CD4-positive, alpha-beta T cell treated with Interleukin-12 subunit alpha and Interleukin-12 subunit beta, for 1 hour (primary cell): ENCODE measurements at regions not wholly inside any gene's neighbourhood (a gene's known extent, or its start where the extent isn't known, plus 50 kb on each side); places are given as distances from the start of the nearest gene placed in this dataset.

Experiments used
- DNase-seq: peaks from one replicate; pipeline ENCODE4 v3.0.0-alpha.2; 2020

DNA sequence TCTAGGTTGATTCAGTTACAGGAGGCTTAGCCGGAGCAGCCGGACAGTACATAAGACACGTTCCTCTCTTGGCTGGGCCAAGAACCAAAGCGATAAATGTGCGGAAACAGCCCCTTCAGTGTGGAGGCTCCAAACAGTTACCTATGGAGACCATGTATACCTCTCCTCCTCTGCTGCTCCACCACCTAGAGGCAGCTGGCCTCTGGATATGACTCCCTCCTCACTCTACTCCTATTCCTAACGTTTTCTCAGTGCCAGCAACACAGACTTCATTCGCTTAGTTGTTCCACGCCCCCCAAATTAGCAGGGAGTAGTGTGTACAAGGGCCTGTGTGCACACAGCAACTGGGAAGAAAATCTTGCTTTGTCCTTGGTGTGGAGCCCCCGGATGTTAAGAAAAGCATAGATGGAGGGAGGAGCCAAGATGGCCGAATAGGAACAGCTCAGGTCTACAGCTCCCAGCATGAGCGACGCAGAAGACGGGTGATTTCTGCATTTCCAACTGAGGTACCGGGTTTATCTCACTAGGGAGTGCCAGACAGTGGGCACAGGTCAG, 362.3 kb upstream of the KIRREL3 start:
- no peak for DNase-seq

GRCh38 chr11:127358160-127358559, 357.6 kb upstream of the KIRREL3 start:
- no peak for DNase-seq

DNA sequence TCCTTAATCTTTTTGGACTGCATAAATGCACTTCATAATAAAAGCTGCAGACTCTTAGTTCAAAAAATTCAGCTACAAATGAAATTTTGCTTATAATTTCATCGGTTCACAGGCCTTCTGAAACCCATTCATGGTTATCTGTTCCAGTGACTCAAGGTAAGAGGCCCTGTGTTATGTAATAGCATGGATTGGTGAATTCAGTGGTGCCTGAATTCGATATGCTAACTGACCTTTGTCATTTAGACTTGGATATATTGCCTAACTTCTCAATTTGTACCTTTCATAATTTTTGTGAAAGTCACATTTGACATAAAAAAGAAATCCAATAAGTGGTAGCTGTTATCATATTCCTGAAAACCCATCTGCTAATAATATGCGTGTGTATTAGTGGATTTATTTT, 349.9 kb upstream of the KIRREL3 start:
- DNase-seq = no peak

DNA sequence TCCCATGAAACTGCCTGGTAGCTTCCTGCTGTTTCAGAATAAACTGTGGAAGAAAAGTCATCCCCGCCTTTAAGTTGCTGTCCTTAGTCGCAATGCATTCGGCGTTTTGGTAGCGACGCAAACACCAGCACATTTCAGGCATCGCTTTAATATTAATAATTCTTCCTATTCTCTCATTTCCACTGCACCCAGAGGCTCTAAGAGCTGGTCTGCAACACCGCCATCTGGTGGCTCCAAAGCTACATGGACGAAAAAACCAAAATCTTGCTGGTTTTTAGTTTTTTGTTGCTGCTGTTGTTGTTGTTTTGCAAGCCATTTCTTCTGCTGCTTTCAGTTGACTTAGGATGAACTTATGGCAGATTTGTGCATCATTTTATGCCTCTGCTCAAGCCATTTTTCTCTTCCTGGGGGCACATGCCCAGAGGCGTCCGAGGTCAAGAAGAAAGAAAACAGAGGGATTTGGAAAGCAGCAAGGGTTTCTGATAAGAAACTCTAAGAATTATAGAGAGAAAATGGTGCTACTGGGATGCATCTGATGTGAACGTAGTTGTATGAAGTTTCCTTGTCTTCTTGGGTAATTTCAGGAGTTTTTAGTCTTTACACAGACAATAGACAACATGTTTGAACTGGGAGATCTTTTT, 345.4 kb upstream of the KIRREL3 start:
- peak; percentile 7 for DNase-seq

- no peak for DNase-seq
Measured at GRCh38 chr11:127340438-127340837, 339.9 kb upstream of the KIRREL3 start.

- DNase-seq = no peak
Measured at GRCh38 chr11:127339376-127339775, 338.8 kb upstream of the KIRREL3 start.

GRCh38 chr11:127338380-127339259, 338.1 kb upstream of the KIRREL3 start:
- DNase-seq = no peak

GRCh38 chr11:127334466-127334865, 333.9 kb upstream of the KIRREL3 start:
- no peak for DNase-seq

DNA sequence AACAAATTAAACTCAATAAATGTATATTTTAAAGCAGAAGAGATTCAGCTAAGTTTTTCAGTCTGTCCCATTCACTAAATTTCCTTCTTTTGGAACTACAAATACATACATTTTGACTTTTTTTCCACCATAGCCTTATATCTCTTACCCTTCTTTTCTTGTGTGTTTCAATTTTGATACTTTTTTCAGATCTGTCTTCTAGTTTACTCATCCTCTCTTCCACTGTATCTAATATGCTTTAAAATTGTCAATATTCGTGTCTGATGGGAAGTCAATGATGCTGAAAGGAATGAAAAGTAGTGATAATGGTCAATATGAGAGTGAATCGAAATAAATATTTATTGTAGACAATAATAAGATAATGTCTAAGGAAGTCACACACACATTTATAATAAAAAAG, 332.3 kb upstream of the KIRREL3 start:
- no peak for DNase-seq

GRCh38 chr11:127330044-127330443, 329.5 kb upstream of the KIRREL3 start:
- no peak for DNase-seq

- no peak for DNase-seq
Measured at GRCh38 chr11:127308291-127308690, 307.7 kb upstream of the KIRREL3 start.

DNA sequence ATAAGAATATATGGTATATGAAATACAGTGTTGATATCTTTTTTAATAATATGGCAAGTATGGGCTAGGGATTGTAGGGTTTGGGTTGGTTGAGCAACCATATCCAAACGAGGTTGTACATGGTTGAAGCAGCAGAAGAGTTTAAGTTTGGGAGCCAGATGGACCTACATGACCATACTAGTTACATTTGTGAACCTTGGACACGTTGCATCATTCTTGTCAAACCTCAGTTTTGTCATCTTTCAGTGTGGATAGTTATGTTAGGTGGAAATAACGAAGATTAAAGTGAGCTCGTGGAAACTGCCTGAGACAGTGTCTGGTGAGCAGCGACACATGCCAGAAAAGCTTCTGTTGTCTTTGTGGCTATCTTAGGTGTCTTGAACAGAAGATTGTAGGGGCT, 307.1 kb upstream of the KIRREL3 start:
- DNase-seq = no peak

- DNase-seq = no peak
Measured at GRCh38 chr11:127304634-127305033, 304.1 kb upstream of the KIRREL3 start.

- no peak for DNase-seq
Measured at GRCh38 chr11:127288926-127289325, 288.4 kb upstream of the KIRREL3 start.

GRCh38 chr11:127281534-127281933, 281.0 kb upstream of the KIRREL3 start:
- DNase-seq = no peak

DNA sequence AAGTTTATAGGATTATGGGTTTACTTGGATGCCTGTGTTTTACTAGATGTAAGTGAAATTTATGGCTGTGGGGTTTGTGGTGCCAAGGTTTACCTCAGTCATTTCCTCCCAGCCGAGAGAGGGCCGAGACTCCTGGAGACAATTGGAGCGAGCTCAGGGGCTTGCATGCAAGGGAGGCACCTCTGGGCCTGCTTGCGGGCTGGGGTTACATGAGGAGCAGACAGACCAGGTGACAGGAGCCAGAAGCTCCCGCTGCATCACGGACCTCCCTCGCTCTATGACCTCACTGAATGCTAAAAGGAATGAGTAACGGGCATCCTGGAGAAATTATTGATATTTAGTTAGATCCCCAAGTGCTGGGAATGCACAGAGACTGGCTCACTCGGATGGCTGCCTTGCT, 275.2 kb upstream of the KIRREL3 start:
- no peak for DNase-seq

- no peak for DNase-seq
Measured at GRCh38 chr11:127274328-127274676, 273.7 kb upstream of the KIRREL3 start.

DNA sequence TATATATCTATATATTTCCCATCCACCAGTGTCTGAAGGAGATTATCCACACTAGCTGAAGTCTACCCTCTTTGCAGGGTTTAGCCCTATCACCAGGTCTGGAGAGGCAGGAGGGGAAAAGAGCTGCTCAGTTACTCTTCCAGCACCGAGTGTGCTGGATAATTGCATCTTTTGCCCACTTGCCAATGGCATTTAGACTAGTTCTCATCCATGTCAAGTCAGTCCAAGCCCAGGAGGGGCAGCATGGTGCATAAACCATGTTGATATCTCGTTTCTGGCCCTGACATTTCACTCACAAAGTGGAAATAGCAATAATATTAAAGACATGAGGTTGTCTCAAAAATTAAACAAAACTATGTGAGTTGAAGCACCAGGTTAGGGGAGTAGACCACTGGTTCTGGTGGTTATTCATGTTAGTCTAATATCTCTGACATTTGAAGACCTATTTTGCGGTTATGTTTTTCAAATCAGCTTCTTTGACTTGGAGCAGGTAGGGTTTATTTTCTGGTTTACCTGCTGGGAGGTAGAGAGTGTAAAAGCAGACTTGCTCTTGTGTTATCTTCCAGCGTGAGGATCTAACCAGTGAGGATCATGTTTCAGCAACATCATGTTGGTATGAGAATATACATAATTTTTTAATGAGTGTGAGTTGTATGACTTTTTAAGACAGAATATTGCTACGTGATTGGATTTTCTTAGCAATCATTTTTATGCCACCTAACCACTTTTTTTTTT, 273.2 kb upstream of the KIRREL3 start:
- no peak for DNase-seq

GRCh38 chr11:127270851-127271250, 270.3 kb upstream of the KIRREL3 start:
- no peak for DNase-seq

GRCh38 chr11:127269911-127270310, 269.3 kb upstream of the KIRREL3 start:
- no peak for DNase-seq

DNA sequence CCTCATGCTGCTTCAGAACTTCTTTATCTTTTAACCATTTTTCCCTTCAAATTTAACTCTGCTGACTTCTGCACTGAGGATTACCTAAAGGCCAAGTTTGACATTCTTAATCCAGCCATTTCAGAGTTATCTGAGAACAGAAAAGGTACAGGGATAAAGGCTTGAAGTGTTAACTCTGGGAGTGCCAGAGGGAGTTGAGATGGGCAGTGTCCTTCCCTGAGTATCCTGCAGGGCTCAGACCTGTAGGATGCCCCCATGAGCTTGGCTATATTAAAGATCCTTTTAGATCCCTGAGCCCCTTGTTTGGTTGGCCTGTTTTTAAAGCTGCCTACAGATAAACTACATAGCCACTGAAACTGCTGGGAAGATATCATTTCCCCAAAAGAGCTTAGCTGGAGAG, 268.4 kb upstream of the KIRREL3 start:
- DNase-seq = no peak

DNA sequence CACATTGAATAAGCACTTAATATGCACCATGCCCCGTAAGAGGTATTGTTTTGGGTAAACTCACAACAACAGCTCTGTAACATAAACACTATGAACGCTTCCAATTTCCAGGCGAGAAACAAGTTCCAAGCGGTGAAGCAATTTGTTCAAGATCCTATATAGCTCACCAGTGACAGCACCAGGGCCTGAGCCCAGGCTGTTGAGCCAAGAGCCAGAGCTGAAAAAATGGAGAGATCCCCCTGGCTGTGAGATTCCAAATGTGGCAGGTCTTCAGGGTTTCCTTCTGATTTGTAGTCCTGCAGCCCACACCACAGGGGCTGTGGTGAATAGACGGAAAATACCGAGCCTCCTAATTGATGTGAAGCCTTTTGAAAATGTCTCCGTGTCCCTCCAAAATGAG, 268.0 kb upstream of the KIRREL3 start:
- DNase-seq = no peak

DNA sequence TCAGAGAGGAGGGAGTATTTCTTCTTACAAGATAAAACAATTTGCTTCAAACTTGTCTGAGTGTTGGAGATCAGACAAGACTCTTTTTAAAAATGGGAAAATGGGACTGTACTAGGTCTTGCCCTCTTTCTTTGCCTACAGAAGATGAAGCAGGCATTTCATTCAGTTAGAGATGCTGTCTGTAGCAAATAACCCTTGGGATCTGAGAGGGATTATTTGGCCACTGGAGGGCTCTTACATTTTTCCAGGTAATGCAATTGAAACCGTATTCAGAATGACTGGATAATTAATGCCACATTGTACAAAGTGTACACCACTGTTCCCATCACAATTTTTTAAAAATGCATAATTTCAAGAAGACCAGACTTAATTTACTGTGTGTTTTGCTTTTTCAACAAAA, 258.5 kb upstream of the KIRREL3 start:
- DNase-seq = no peak

- DNase-seq = no peak
Measured at GRCh38 chr11:127255209-127255608, 254.6 kb upstream of the KIRREL3 start.
